IMR-90 (cell line): ENCODE measurements at regions not wholly inside any gene's neighbourhood (a gene's known extent, or its start where the extent isn't known, plus 50 kb on each side); places are given as distances from the start of the nearest gene placed in this dataset.

Experiments used
- ATAC-seq: fragments of 200-7000 bp; cut with Tn5 transposase; 2 replicates; pipeline ENCODE4 v1.9.1; 2020; ENCODE audit warnings: low read depth, mild to moderate bottlenecking, moderate library complexity
- BruUV-seq: library from RNA; stranded (reverse); fragments of 400-500 nt; replicated peaks from 2 replicates; lab custom pipeline; 2021; lab: Mats Ljungman, UMichigan
- CTCF ChIA-PET: fragments of 300-600 bp; formaldehyde crosslinking; extraction: SDS; loops from one replicate; lab custom pipeline; 2021; ENCODE audit warnings: antibody characterized with exemption; lab: Yijun Ruan, JAX
- POLR2A ChIA-PET: fragments of 300-600 bp; sonication (Branson Sonifier 250); formaldehyde crosslinking; loops from one replicate; lab custom pipeline; 2022; ENCODE audit warnings: antibody characterized with exemption; ENCODE audit not compliant: unreplicated experiment; lab: Charles Lee
- DNase-seq: peaks from one replicate; pipeline ENCODE4 v3.0.0; 2013
- H2AFZ ChIP-seq: replicated peaks from 2 replicates; pipeline ENCODE3; 2013; ENCODE audit warnings: low read length, mild to moderate bottlenecking; ENCODE audit not compliant: poor library complexity
- H2AK5ac ChIP-seq: 2 replicates; pipeline ENCODE4 v1.6.1; 2013; ENCODE audit warnings: low read depth, low read length, inconsistent platforms
- H2AK9ac ChIP-seq: replicated peaks from 2 replicates; pipeline ENCODE3; 2013; ENCODE audit warnings: mild to moderate bottlenecking, low read depth, low read length, moderate library complexity; ENCODE audit not compliant: poor library complexity
- H2BK120ac ChIP-seq: 2 replicates; pipeline ENCODE4 v1.6.1; 2013; ENCODE audit warnings: low read depth, low read length, inconsistent platforms
- H2BK15ac ChIP-seq: 3 replicates; pipeline ENCODE4 v1.6.1; 2013; ENCODE audit warnings: low read depth, low read length, inconsistent platforms
- H2BK20ac ChIP-seq: 2 replicates; pipeline ENCODE4 v1.6.1; 2013; ENCODE audit warnings: low read depth, mild to moderate bottlenecking, inconsistent platforms, low read length, moderate library complexity
- H2BK5ac ChIP-seq: 2 replicates; pipeline ENCODE4 v1.6.1; 2013; ENCODE audit warnings: mild to moderate bottlenecking, low read depth, low read length, inconsistent platforms; ENCODE audit not compliant: poor library complexity, severe bottlenecking
- H3K14ac ChIP-seq: replicated peaks from 2 replicates; pipeline ENCODE4 v1.6.1; 2013; ENCODE audit warnings: low read depth, low read length, inconsistent platforms
- H3K18ac ChIP-seq: 2 replicates; pipeline ENCODE4 v1.6.1; 2013; ENCODE audit warnings: low read depth, low read length, control low read depth
- H3K23ac ChIP-seq: 2 replicates; pipeline ENCODE4 v1.6.1; 2013; ENCODE audit warnings: low read depth, low read length, inconsistent platforms
- H3K27ac ChIP-seq: 2 replicates; pipeline ENCODE4 v1.5.1; 2013; ENCODE audit warnings: mild to moderate bottlenecking, control low read depth, low read length; ENCODE audit not compliant: insufficient read depth
- H3K27me3 ChIP-seq: 2 replicates; pipeline ENCODE4 v1.6.1; 2013; ENCODE audit warnings: low read length; ENCODE audit not compliant: control insufficient read depth, insufficient read depth
- H3K36me3 ChIP-seq: 2 replicates; pipeline ENCODE4 v1.6.1; 2013; ENCODE audit warnings: low read length, mixed read lengths; ENCODE audit not compliant: control insufficient read depth, insufficient read depth
- H3K4ac ChIP-seq: 2 replicates; pipeline ENCODE4 v1.6.1; 2013; ENCODE audit warnings: low read depth, low read length, inconsistent platforms
- H3K4me1 ChIP-seq: 2 replicates; pipeline ENCODE4 v1.6.1; 2013; ENCODE audit warnings: low read length, mixed read lengths; ENCODE audit not compliant: control insufficient read depth, insufficient read depth
- H3K4me2 ChIP-seq: 2 replicates; pipeline ENCODE4 v1.6.1; 2013; ENCODE audit warnings: low read depth, mild to moderate bottlenecking, control low read depth, low read length, moderate library complexity
- H3K4me3 ChIP-seq: 2 replicates; pipeline ENCODE4 v1.5.1; 2013; ENCODE audit warnings: low read depth, mild to moderate bottlenecking, control low read depth, low read length, moderate library complexity; ENCODE audit not compliant: insufficient read depth
- H3K56ac ChIP-seq: 2 replicates; pipeline ENCODE4 v1.6.1; 2013; ENCODE audit warnings: low read length, inconsistent platforms; ENCODE audit not compliant: insufficient read depth; ENCODE audit errors: extremely low read depth
- H3K79me1 ChIP-seq, 2 experiments: 2 replicates each; pipeline ENCODE4 v1.6.1; 2013; ENCODE audit warnings: low read length in 2 of 2, inconsistent platforms in 1 of 2, low read depth in 1 of 2
- H3K9ac ChIP-seq: 2 replicates; pipeline ENCODE4 v1.6.1; 2013; ENCODE audit warnings: low read depth, low read length, control low read depth
- H3K9me1 ChIP-seq: 2 replicates; pipeline ENCODE4 v1.6.1; 2013; ENCODE audit warnings: low read length, inconsistent platforms; ENCODE audit not compliant: insufficient read depth
- H3K9me3 ChIP-seq: 2 replicates; pipeline ENCODE4 v1.6.1; 2013; ENCODE audit warnings: low read length; ENCODE audit not compliant: control insufficient read depth, insufficient read depth
- H4K20me1 ChIP-seq: 2 replicates; pipeline ENCODE4 v1.6.1; 2013; ENCODE audit warnings: low read length, inconsistent platforms; ENCODE audit not compliant: insufficient read depth
- H4K5ac ChIP-seq: 2 replicates; pipeline ENCODE4 v1.6.1; 2013; ENCODE audit warnings: mild to moderate bottlenecking, low read depth, low read length, control low read depth
- H4K8ac ChIP-seq, 2 experiments: 2 replicates each; pipeline ENCODE4 v1.6.1; 2013; ENCODE audit warnings: low read depth in 2 of 2, low read length in 2 of 2, control low read depth in 1 of 2, inconsistent platforms in 1 of 2
- H4K91ac ChIP-seq: 2 replicates; pipeline ENCODE4 v1.6.1; 2013; ENCODE audit warnings: low read depth, low read length, inconsistent platforms; ENCODE audit not compliant: insufficient read depth
- BHLHE40 ChIP-seq: fragments of 150-350 bp; IDR thresholded peaks from 2 replicates; pipeline ENCODE4 v1.6.1; 2016; ENCODE audit warnings: mild to moderate bottlenecking, low read depth, low read length
- CEBPB ChIP-seq: IDR thresholded peaks from 2 replicates; pipeline ENCODE4 v1.6.1; 2012; ENCODE audit warnings: low read depth, low read length, improper control_type of control experiment
- CHD1 ChIP-seq: IDR thresholded peaks from 2 replicates; pipeline ENCODE4 v1.6.1; 2012; ENCODE audit warnings: low read depth, low read length, improper control_type of control experiment
- FOS ChIP-seq: fragments of 150-350 bp; IDR thresholded peaks from 2 replicates; pipeline ENCODE4 v1.6.1; 2016; ENCODE audit warnings: low read depth, low read length
- MAFK ChIP-seq: IDR thresholded peaks from 2 replicates; pipeline ENCODE4 v1.6.1; 2012; ENCODE audit warnings: low read depth, low read length, improper control_type of control experiment
- MAZ ChIP-seq: IDR thresholded peaks from 2 replicates; pipeline ENCODE4 v1.6.1; 2012; ENCODE audit warnings: low read depth, mild to moderate bottlenecking, low read length, improper control_type of control experiment, moderate library complexity, borderline replicate concordance
- MXI1 ChIP-seq: IDR thresholded peaks from 2 replicates; pipeline ENCODE4 v1.6.1; 2012; ENCODE audit warnings: low read depth, mild to moderate bottlenecking, low read length, moderate library complexity, borderline replicate concordance
- NFE2L2 ChIP-seq: fragments of 150-350 bp; IDR thresholded peaks from 2 replicates; pipeline ENCODE4 v1.6.1; 2016; ENCODE audit warnings: low read depth, mild to moderate bottlenecking, low read length
- POLR2A ChIP-seq: IDR thresholded peaks from 2 replicates; pipeline ENCODE4 v1.6.1; 2012; ENCODE audit warnings: mild to moderate bottlenecking, low read depth, low read length
- RAD21 ChIP-seq: IDR thresholded peaks from 2 replicates; pipeline ENCODE4 v1.6.1; 2012; ENCODE audit warnings: low read length, improper control_type of control experiment
- RCOR1 ChIP-seq: IDR thresholded peaks from 2 replicates; pipeline ENCODE4 v1.6.1; 2012; ENCODE audit warnings: mild to moderate bottlenecking, low read length, improper control_type of control experiment; ENCODE audit not compliant: insufficient replicate concordance
- RFX5 ChIP-seq: IDR thresholded peaks from 2 replicates; pipeline ENCODE4 v1.8.0; 2012; ENCODE audit warnings: low read depth, mild to moderate bottlenecking, low read length, moderate library complexity
- SMC3 ChIP-seq: fragments of 150-350 bp; IDR thresholded peaks from 2 replicates; pipeline ENCODE4 v1.6.1; 2016; ENCODE audit warnings: low read depth, mild to moderate bottlenecking, antibody characterized with exemption, low read length, moderate library complexity
- USF2 ChIP-seq: fragments of 150-350 bp; IDR thresholded peaks from 2 replicates; pipeline ENCODE4 v1.6.1; 2017; ENCODE audit warnings: mild to moderate bottlenecking, antibody characterized with exemption, low read length, low read depth
- dilution Hi-C: fragments of 300-500 bp; cut with HindIII; formaldehyde crosslinking; loops from one replicate; pipeline ENCODE4 v1.14.3; 2018; ENCODE audit warnings: low sequenced_read_pairs; ENCODE audit not compliant: unreplicated experiment
- in situ Hi-C: fragments of 300-500 bp; cut with MboI; formaldehyde crosslinking; loops from 3 replicates; pipeline ENCODE4 v1.14.3; 2019; ENCODE audit warnings: low sequenced_read_pairs, inconsistent platforms, mixed read lengths
- intact Hi-C: fragments of 100-400 bp; cut with micrococcal nuclease; formaldehyde crosslinking; loops from 2 replicates; pipeline ENCODE4 v1.10.0; 2022
- TF ChIP-seq, protein P1 (sequence below): conservative IDR thresholded peaks from 2 replicates; pipeline ENCODE4 v1.5.1; 2012; ENCODE audit warnings: mild to moderate bottlenecking, low read depth, low read length, improper control_type of control experiment
- TF ChIP-seq, protein P2 (sequence below): fragments of 150-350 bp; IDR thresholded peaks from 2 replicates; pipeline ENCODE4 v1.6.1; 2016; ENCODE audit warnings: low read depth, mild to moderate bottlenecking, low read length, moderate library complexity, borderline replicate concordance

- no peak overlapping the region for H3K56ac ChIP-seq
- no peaks in the 10 kb centered on the region for H3K27me3 ChIP-seq
- no peaks in the 10 kb centered on the region for H3K79me1 ChIP-seq
- no peak overlapping the region for H3K18ac ChIP-seq
- H3K4me1 ChIP-seq, result no peaks in the 10 kb centered on the region
- no peak overlapping the region for H4K5ac ChIP-seq
- no peak overlapping the region for H3K4me3 ChIP-seq
- H2BK15ac ChIP-seq, result no peak overlapping the region
- POLR2A ChIA-PET, result no interaction called here
- TF ChIP-seq RCOR1 (no peak), CEBPB (no peak), NFE2L2 (no peak), CHD1 (no peak), MAZ (no peak), POLR2A (no peak), RAD21 (no peak), FOS (no peak), MAFK (no peak), RFX5 (no peak), USF2 (no peak), SMC3 (no peak), BHLHE40 (no peak), MXI1 (no peak)
- TF ChIP-seq, protein P1, sequence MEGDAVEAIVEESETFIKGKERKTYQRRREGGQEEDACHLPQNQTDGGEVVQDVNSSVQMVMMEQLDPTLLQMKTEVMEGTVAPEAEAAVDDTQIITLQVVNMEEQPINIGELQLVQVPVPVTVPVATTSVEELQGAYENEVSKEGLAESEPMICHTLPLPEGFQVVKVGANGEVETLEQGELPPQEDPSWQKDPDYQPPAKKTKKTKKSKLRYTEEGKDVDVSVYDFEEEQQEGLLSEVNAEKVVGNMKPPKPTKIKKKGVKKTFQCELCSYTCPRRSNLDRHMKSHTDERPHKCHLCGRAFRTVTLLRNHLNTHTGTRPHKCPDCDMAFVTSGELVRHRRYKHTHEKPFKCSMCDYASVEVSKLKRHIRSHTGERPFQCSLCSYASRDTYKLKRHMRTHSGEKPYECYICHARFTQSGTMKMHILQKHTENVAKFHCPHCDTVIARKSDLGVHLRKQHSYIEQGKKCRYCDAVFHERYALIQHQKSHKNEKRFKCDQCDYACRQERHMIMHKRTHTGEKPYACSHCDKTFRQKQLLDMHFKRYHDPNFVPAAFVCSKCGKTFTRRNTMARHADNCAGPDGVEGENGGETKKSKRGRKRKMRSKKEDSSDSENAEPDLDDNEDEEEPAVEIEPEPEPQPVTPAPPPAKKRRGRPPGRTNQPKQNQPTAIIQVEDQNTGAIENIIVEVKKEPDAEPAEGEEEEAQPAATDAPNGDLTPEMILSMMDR, result no peak
- TF ChIP-seq, protein P2, sequence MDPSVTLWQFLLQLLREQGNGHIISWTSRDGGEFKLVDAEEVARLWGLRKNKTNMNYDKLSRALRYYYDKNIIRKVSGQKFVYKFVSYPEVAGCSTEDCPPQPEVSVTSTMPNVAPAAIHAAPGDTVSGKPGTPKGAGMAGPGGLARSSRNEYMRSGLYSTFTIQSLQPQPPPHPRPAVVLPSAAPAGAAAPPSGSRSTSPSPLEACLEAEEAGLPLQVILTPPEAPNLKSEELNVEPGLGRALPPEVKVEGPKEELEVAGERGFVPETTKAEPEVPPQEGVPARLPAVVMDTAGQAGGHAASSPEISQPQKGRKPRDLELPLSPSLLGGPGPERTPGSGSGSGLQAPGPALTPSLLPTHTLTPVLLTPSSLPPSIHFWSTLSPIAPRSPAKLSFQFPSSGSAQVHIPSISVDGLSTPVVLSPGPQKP, result no peak
- no peak overlapping the region for H3K4me2 ChIP-seq
- DNase-seq (no peak), ATAC-seq (no peak)
- no peak overlapping the region for H3K27ac ChIP-seq
- no peak overlapping the region for H4K8ac ChIP-seq
- H3K9me3 ChIP-seq, result no peaks in the 10 kb centered on the region
- CTCF ChIA-PET, result no interaction called here
- H3K9ac ChIP-seq, result no peak overlapping the region
- dilution Hi-C loops (no loop called here), in situ Hi-C loops (no loop called here), intact Hi-C loops (no loop called here)
- H4K91ac ChIP-seq, result no peak overlapping the region
- H2BK20ac ChIP-seq, result no peak overlapping the region
- H2AFZ ChIP-seq, result no peak overlapping the region
- no peaks in the 10 kb centered on the region for H3K9me1 ChIP-seq
- no peaks in the 10 kb centered on the region for H4K20me1 ChIP-seq
- no peak overlapping the region for H2AK5ac ChIP-seq
- H2AK9ac ChIP-seq, result no peak overlapping the region
- no TSS peak for BruUV-seq
- H3K4ac ChIP-seq, result no peak overlapping the region
- H3K36me3 ChIP-seq, result no peaks in the 10 kb centered on the region
- H3K23ac ChIP-seq, result no peak overlapping the region
- H3K14ac ChIP-seq, result no peak overlapping the region
- H2BK5ac ChIP-seq, result no peak overlapping the region
- no peak overlapping the region for H2BK120ac ChIP-seq
These were observed 373.2 kb downstream of the TRIB2 start for GRCh38 chr2:13089971-13090370.
